ENCODE measurements at regions not wholly inside any gene's neighbourhood (a gene's known extent, or its start where the extent isn't known, plus 50 kb on each side); places are given as distances from the start of the nearest gene placed in this dataset.

GRCh38 chr20:19928328-19929011 is 88.7 kb upstream of the NAA20 start:
- no peak overlapping the region for H3K4me3 Mint-ChIP-seq (ENCODE audit: low read depth, unreplicated experiment)
- H3K36me3 Mint-ChIP-seq (ENCODE audit: insufficient read depth, unreplicated experiment), result no peaks in the 10 kb centered on the region
- intact Hi-C loops (cut with micrococcal nuclease; ENCODE audit: unreplicated experiment), result no loop called here
- H3K27ac Mint-ChIP-seq (ENCODE audit: unreplicated experiment), result no peak overlapping the region
- no peaks in the 10 kb centered on the region for H3K4me1 Mint-ChIP-seq (ENCODE audit: low read depth, unreplicated experiment)
- no TSS peak for BruUV-seq (replicated peaks)
- no peaks in the 10 kb centered on the region for H3K9me3 Mint-ChIP-seq (ENCODE audit: low read depth, unreplicated experiment)
- TF ChIP-seq, protein P1, sequence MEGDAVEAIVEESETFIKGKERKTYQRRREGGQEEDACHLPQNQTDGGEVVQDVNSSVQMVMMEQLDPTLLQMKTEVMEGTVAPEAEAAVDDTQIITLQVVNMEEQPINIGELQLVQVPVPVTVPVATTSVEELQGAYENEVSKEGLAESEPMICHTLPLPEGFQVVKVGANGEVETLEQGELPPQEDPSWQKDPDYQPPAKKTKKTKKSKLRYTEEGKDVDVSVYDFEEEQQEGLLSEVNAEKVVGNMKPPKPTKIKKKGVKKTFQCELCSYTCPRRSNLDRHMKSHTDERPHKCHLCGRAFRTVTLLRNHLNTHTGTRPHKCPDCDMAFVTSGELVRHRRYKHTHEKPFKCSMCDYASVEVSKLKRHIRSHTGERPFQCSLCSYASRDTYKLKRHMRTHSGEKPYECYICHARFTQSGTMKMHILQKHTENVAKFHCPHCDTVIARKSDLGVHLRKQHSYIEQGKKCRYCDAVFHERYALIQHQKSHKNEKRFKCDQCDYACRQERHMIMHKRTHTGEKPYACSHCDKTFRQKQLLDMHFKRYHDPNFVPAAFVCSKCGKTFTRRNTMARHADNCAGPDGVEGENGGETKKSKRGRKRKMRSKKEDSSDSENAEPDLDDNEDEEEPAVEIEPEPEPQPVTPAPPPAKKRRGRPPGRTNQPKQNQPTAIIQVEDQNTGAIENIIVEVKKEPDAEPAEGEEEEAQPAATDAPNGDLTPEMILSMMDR (IDR thresholded peaks at IDR 0.05; ENCODE audit: unreplicated experiment), result no peak
- no peaks in the 10 kb centered on the region for H3K27me3 Mint-ChIP-seq (ENCODE audit: unreplicated experiment)
- CTCF ChIA-PET, result no interaction called here
- no peak for DNase-seq

- no peaks in the 10 kb centered on the region for H3K36me3 Mint-ChIP-seq (ENCODE audit: insufficient read depth, unreplicated experiment)
- intact Hi-C loops (cut with micrococcal nuclease; ENCODE audit: unreplicated experiment), result no loop called here
- H3K27me3 Mint-ChIP-seq (ENCODE audit: unreplicated experiment), result no peaks in the 10 kb centered on the region
- CTCF ChIA-PET, result no interaction called here
- no peak overlapping the region for H3K4me3 Mint-ChIP-seq (ENCODE audit: low read depth, unreplicated experiment)
- H3K27ac Mint-ChIP-seq (ENCODE audit: unreplicated experiment), result no peak overlapping the region
- no peaks in the 10 kb centered on the region for H3K9me3 Mint-ChIP-seq (ENCODE audit: low read depth, unreplicated experiment)
- DNase-seq, result no peak
- no TSS peak for BruUV-seq (replicated peaks)
- TF ChIP-seq, protein P1 (IDR thresholded peaks at IDR 0.05; ENCODE audit: unreplicated experiment), result no peak
- no peaks in the 10 kb centered on the region for H3K4me1 Mint-ChIP-seq (ENCODE audit: low read depth, unreplicated experiment)
Measured at GRCh38 chr20:19929012-19929360, 88.2 kb upstream of the NAA20 start.

GRCh38 chr20:19929481-19930145 is 87.5 kb upstream of the NAA20 start:
- CTCF ChIA-PET, result no interaction called here
- intact Hi-C loops (cut with micrococcal nuclease; ENCODE audit: unreplicated experiment), result no loop called here

DNA sequence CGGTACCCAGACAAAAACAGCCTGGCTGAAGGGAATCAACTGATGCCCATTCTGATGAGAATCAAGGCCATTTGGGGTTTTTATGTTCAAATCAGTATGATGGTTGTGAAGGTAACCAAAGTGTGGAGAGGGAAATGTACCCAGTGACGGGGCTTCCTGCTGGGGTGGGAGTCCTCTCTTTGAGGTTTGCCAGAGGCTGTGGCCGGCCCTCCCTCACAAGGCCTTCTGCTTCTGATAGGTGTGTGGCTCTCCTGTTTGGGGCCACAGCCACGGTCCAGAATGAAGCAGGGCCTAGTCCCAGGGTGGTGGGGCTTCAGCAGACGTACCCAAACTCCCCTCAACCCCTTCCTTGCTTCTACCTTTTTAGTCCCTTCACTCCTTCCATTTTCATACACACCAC is 86.7 kb upstream of the NAA20 start:
- CTCF ChIA-PET, result no interaction called here
- Mint-ChIP-seq H3K4me1 (ENCODE audit: low read depth, unreplicated experiment) (peaks cover 6% of the 10 kb centered on the region), H3K4me3 (ENCODE audit: low read depth, unreplicated experiment) (no peak overlapping the region), H3K9me3 (ENCODE audit: low read depth, unreplicated experiment) (no peaks in the 10 kb centered on the region), H3K27ac (ENCODE audit: unreplicated experiment) (no peak overlapping the region), H3K27me3 (ENCODE audit: unreplicated experiment) (no peaks in the 10 kb centered on the region), H3K36me3 (ENCODE audit: insufficient read depth, unreplicated experiment) (no peaks in the 10 kb centered on the region)
- TF ChIP-seq, protein P1 (IDR thresholded peaks at IDR 0.05; ENCODE audit: unreplicated experiment), result no peak
- intact Hi-C loops (cut with micrococcal nuclease; ENCODE audit: unreplicated experiment), result no loop called here
- no TSS peak for BruUV-seq (replicated peaks)
- no peak for DNase-seq

More at GRCh38 chr20:19929481-19930145, 87.5 kb upstream of the NAA20 start:
- no peaks in the 10 kb centered on the region for H3K27me3 Mint-ChIP-seq (ENCODE audit: unreplicated experiment)
- no peak for DNase-seq
- no peak overlapping the region for H3K27ac Mint-ChIP-seq (ENCODE audit: unreplicated experiment)
- H3K4me3 Mint-ChIP-seq (ENCODE audit: low read depth, unreplicated experiment), result no peak overlapping the region
- H3K4me1 Mint-ChIP-seq (ENCODE audit: low read depth, unreplicated experiment), result no peaks in the 10 kb centered on the region
- no peaks in the 10 kb centered on the region for H3K36me3 Mint-ChIP-seq (ENCODE audit: insufficient read depth, unreplicated experiment)
- no TSS peak for BruUV-seq (replicated peaks)
- H3K9me3 Mint-ChIP-seq (ENCODE audit: low read depth, unreplicated experiment), result no peaks in the 10 kb centered on the region
- TF ChIP-seq, protein P1 (IDR thresholded peaks at IDR 0.05; ENCODE audit: unreplicated experiment), result no peak
